ENCODE measurements at regions not wholly inside any gene's neighbourhood (a gene's known extent, or its start where the extent isn't known, plus 50 kb on each side); places are given as distances from the start of the nearest gene placed in this dataset.
A peak's percentile ranks its signal among the peaks of the same experiment; 100 is the strongest.

DNA sequence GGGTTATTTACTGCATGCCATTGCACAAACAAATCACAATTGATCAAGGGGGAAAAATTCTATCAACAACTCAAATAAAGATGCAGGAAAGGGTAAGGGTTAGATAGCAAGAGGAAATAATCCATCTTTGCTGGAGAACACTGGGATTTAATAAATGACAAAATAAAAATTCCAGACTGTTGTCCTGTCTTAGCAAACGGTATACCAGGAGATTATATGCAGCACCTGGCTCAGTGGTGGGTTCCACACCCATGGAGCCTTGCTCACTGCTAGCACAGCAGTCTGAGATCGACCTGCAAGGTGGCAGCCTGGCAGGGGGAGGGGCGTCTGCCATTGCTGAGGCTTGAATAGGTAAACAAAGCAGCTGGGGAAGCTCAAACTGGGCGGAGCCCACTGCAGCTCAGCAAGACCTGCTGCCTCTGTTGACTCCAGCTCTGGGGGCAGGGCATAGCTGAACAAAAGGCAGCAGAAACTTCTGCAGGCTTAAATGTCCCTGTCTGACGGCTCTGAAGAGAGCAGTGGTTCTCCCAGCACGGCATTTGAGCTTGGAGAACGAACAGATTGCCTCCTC, 296.5 kb upstream of the THSD7B start:
- peak; percentile 42 for DNase-seq (ENCODE audit: low spot score)

DNA sequence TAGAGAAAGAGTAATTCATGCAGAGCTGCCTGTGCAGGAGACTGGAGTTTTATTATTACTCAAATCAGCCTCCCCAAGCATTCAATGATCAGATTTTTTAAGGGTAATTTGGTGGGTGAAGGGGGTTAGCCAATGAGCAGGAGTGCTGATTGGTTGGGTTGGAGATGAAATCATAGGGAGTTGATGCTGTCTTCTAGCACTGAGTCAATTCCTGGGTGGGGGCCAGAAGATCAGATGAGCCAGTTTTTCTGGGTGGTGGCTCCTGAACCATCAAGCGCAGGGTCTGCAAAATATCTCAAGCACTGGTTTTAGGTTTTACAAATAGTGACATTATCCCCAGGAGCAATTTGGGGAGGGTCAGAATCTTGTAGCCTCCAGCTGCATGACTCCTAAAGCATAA, 312.8 kb upstream of the THSD7B start:
- DNase-seq (ENCODE audit: low spot score) = no peak

DNA sequence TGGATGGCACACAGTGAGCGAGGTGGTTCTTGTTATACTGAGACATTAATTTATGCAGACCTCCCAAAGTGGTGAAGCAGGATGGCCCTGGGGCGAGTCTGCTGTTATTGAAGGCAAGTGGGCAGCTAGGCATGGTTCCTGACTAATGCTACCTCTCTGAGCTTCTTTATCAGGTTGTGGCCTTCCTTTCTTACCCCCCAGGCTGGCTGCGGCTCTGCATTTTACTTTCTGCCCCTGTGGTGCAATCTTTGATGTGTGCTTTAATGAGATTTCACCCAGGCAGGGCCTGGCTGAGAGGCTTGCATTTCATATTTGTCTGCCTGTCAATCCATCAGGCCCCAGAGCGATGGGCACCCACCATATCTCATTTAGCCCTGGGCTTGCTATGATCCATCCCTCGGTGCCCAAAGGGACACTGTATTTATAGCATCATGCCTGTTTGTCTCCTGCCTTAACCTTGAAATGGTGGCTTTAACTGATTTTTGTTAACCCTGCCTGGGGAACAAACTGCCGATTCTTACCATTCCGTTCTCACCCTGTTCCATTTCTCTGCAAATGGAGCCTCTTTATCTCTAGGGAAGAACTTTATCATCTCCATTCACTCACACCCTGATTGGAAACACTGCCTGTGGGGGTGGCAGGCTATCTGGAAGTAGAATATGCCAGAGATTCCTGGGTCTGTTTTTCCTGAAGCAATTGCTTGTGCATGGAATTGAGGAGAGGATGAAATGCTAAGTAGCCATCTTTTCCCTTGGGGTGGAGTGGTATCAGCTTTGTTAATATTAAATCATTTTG, 316.2 kb upstream of the THSD7B start:
- DNase-seq (ENCODE audit: low spot score) = no peak

DNA sequence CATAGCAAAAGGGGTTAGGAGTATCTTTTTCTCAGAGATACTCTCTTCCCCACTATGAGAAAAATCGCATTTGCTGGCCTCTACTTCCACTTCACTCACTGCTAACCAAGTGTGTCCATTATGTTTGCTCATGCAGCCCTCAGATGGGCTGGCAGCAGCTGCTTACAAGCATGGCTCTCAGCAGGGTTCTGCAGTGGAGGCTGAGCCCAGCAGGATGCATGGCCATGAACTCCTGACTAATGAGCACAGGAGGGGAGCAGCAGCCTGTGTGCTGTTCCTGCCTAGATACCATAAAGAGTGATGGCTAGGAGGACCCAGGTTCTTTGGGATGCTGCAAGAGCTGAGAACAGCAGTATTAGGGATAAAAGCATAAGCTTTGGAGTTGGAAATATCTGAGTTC, 316.9 kb upstream of the THSD7B start:
- no peak for DNase-seq (ENCODE audit: low spot score)

DNA sequence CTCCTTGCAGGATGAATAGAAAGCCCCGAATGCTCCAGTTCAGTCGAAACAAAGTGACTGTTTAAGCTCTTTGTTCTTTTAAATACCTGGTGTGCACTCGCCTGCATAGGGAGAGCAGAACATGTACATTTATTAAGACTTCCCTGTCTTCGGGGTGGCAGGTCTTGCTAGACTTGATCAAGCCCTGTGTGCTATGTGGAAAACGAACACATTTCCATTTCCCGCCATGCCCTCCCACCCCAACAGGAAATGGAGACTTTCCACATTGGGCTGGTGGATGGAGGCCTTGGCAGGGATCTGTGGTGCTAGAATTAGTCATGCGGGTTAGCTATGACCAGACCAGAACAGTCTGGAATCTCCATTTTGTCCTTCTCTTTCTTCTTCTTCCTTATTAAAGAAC, 321.0 kb upstream of the THSD7B start:
- no peak for DNase-seq (ENCODE audit: low spot score)

DNA sequence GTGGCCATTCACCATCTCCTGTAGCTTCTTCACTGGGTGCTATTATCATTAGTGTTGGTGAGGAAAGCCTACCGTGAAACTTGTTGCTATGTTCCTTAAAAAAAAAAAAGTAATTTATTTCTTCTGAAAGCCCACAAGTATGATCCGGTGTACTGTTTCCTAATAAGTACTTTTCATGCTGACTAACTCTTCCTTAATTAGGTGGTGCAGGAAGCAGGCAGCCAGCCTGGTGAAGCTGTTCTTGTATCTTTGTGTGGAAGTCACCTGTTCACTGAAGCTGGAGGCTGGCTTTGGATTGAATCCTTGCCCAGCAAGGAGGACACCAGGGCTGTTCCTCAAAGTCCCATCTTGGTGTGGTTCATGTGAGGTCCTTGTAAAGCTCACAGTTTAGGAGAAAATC, 321.7 kb upstream of the THSD7B start:
- DNase-seq (ENCODE audit: low spot score) = no peak

DNA sequence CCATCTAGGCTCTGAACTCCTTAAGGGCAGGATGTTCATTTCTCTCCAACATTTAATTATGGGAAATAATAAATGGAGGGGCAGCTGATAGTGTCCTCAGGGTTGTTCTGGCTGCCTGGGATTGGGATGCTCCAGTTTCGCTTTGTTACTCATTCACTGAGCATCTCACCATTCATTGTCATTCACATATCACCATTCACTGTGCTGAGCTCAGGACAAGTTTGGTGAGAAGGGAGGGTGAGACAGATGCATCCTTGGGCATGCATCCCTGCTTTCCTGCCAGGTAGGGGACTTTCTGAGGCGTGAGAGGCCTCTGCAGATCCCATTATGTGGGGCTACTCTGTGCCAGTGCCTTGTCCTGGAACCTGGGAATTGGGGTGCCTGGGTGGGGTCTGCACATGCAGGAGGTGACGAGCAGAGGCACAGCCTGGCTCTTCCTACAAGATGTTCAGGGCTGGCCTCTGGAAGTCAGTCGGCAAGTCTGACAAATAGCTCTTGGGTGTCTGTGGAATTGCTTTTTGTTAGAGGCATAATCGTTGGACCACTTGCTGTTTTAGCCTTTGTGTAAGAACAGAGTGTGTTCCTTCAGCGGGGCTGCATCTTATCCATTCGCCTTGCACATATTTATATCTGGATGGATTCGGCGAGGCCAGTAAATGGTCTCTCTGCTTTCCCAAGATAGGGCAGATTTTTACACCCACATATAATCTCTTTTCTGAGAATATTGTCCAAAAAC, 323.2 kb upstream of the THSD7B start:
- no peak for DNase-seq (ENCODE audit: low spot score)

DNA sequence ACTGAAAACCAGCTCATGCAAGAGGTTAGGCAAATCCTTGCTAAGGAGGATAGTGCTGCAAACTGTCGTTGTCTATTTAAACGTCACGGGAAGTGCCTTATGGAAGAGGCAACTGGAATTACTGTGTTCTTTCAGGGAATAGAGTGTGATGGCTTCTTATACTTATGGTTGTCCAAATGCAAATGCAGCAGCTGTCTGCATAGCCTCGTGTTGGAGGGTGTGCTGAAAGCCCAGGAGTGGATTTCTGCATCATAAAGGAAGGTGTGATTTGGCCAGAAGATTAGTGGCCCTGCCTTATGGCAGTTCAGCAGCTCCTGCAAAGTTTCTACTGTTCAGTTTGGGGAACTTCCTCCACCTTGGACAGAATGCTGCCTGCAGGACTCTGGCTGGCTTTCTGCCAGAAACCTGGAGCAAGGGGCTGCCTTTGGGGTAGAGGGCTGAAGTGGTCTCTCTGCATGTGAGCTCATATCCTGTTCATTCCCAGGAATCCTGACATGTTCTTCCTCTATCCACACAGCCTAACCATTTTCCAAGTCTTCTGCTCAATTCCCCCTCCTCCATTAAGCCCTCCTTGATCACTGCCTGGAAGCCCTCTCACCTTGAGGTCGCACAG, 321.2 kb upstream of the CXCR4 start:
- no peak for DNase-seq (ENCODE audit: low spot score)

DNA sequence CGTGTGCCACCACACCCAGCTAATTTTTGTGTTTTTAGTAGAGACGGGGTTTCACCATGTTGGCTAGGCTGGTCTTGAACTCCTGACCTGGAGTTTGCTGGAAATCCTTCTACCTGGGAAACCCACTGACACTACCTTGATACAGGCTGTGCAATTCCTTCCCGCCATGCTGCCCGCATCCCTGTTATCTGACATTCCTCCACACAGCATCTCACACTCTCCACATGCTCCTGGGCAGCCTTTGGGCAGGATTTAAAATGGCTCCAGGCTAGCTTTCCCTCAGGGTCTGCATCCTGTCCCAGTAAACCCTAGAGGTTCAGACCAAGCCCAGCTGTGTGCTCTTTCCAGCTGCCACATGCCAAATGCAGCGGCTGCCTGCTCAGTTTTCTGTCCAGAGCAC, 319.5 kb upstream of the CXCR4 start:
- no peak for DNase-seq (ENCODE audit: low spot score)

DNA sequence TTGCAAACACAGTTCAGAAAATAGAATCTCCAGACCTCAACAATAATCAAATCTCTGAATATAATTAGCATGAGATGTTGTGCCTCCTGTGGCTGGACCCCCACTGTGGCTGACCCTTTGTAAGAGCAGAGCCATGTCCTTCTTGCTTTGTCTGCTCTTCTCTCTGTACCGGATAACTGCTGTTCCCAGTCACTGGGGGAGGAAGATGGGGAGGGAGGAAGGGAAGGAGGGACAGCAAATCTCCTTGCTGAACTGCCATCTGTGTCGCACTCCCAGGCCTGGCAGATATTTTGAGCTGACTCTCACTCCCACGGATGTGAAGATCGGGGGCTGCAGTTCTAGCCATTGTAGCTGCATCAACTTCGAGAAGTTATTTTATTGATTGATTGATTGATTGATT, 319.0 kb upstream of the CXCR4 start:
- DNase-seq (ENCODE audit: low spot score) = no peak

DNA sequence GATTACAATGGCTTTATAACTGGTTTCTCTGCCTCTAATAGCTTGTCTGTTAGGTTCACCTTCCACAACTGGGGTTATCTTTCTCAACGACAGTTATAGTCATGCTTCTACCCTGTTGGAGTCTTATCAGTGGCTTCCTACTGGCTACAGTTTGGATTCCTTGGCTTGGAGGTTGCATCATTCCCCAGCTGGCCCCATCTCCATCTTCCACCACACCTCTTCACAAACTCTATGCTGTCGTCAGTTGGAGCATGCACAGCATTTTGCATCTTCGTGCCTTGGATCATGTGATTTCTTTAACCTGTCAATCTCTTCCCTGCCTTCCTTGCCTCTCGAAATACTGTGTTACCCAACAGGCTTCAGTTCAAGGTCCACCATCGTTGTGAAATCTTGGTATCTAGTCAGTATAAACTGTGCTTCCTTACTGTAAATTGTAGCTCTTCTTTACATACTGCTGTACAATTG, 316.3 kb upstream of the CXCR4 start:
- DNase-seq (ENCODE audit: low spot score) = no peak

DNA sequence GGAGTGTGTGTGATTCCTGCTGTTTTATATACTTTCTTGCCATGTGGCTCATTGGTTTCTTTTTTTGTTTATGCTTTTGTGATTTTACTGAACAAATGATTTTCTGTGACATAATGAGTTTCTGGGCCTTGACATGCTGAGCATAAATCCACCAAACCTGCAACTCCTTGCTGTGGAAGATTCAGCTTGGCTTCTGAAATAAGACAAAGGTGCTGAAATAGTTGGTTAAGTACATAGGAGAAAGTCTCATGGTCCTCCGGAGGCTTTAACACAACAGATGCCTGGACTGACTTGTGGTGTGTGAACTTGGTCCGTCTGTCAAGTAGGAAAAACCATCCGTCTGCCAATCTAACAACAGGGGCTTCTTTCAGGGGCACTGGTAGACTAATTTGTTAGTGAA, 315.3 kb upstream of the CXCR4 start:
- DNase-seq (ENCODE audit: low spot score) = no peak

DNA sequence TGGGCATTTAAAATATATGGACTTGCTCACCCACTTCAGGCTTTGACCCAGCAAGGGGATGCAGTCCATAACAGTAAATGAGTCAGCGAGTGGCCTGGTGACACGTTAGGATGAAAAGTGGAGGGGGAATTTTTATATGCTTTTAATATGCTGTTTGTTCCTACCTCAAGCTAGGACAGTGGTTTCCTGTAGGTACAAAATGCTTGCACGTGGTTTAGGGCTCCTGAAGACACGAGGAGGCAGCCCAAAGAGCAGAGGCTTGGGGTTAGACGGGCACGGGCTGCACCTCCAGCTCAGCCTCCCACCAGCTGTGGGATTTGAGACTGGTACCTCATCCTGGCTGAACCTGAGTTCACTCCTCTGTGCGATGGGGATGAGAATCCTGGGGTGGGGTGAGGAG, 306.2 kb upstream of the CXCR4 start:
- DNase-seq (ENCODE audit: low spot score) = no peak

DNA sequence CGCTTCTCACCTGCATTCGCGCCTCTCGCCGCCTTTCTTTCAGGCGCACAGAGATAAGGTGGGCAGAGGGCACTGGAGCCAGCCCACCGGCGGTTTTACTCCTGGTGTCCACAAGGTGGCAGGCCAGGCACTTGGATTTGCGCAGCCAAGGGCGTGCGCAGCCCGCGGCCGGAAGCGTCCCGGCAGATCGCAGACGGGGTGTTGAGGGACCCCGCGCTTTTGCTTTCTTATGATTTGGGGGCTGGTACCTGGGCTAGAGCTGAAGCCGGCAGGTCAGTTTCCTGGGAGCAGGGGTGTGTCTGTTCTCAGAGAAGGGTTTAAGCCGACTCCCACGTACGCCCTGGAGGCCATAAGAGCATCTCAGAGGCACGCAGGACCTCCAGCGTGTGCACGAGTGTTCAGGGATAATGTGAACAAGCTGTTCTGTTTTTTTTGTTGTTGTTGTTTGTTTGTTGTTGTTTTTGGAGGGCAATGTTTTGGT, 305.6 kb upstream of the CXCR4 start:
- DNase-seq (ENCODE audit: low spot score) = peak; percentile 66

DNA sequence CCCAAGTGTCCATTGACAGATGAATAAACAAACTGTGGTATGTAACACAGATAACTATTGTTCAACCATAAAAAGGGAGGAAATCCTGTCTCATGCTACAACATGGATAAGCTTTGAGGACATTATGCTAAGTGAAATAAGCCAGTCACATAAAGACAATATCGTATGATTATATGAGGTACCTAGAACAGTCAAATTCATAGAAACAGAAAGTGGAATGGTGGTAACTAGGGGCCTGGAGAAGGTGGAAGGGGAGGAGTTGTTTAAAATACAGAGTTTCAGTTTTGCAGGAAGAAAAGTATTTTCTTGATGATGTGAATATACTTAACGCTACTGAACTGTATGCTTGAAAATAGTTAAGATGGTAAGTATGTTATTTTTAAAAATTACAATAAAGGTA, 304.6 kb upstream of the CXCR4 start:
- DNase-seq (ENCODE audit: low spot score) = no peak

DNA sequence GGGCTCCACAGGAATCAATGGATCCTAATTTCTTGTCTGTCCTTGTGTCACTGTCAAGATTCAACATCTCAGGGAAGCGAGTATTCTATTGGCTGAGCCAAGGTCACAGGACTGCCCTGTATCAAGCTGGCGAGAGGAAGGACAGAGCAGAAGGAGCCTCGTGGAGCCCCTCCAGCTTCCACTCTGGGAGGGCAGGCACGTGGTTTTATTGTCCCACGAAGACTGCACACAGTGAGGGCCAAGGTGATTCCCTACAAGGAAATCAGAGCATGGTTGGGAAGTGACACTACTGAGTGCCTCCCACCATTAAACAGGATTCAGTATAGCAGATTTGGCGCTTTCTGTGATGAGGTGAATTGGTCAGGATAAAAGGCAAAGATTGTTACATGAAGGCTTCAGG, 302.4 kb upstream of the CXCR4 start:
- no peak for DNase-seq (ENCODE audit: low spot score)

DNA sequence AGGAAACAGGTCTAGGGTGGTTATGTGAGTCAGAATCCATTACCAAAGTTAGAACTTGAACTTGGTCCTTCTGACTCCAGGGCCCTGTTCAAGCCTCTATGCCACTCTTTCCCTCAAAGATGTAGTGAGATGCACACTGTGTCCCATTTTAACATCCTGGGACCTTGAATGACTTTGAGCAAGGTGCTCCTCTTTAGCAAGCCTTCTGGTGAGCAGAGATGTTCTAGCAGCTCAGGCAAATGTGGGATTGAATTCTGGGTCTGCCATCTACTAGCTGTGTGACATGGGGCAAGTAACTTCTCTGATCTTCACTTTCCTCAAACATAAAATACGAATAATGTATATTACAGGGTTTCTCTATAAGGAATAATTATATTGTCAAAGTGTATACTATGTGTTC, 294.0 kb upstream of the CXCR4 start:
- no peak for DNase-seq (ENCODE audit: low spot score)

DNA sequence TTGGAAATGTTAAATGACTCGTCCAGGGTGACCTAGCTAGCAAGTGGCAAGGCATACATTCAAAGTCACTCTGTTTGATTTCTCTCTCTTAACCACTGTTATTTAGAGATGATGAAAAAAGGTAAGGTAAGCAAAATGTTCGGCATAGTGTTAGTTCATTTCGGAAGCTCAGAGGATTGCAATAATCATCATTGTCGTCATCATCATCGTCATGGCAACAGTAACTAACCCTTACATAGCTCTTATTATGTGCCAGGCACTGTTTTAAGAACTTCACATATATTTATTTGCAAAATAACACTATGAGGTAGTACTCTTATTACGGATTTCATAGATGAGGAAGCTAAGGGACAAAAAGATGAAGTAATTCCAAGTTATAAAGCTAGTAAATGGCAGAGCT, 292.7 kb upstream of the CXCR4 start:
- no peak for DNase-seq (ENCODE audit: low spot score)

DNA sequence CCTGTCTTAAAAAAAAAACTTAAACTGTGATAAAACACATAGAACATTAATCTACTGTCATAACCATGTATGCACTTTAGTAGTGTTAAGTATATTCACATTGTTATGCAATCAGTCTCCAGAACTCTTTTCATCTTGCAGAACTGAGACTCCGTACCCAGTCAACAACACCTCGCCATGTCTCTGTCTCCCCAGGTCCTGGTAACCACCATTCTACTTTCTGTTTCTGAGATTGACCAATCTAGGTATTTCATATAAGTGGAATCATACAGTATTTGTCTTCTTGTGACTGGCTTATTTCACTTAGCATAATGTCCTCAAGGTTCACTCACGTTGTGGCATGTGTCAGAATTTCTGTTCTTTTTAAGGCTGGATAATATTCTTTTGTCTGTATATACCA, 290.8 kb upstream of the CXCR4 start:
- DNase-seq (ENCODE audit: low spot score) = no peak

DNA sequence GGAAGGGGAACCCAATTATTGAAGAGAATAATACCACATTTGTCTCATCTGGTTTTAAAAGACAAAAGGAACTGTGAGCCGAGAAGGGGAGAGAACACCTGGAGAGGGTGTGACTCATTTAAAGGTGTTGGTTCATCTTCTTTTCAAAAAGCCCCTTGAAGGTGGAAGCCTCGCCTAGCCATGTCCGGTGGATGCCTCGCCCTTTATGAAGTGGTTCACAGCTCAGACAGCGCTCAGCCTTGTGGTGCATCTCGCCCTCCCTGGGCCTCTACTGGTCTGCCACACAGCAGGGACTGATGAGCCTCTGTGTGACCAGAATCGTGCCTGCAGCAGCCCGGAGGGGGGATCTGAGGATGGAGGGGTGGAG, 290.0 kb upstream of the CXCR4 start:
- DNase-seq (ENCODE audit: low spot score) = no peak

DNA sequence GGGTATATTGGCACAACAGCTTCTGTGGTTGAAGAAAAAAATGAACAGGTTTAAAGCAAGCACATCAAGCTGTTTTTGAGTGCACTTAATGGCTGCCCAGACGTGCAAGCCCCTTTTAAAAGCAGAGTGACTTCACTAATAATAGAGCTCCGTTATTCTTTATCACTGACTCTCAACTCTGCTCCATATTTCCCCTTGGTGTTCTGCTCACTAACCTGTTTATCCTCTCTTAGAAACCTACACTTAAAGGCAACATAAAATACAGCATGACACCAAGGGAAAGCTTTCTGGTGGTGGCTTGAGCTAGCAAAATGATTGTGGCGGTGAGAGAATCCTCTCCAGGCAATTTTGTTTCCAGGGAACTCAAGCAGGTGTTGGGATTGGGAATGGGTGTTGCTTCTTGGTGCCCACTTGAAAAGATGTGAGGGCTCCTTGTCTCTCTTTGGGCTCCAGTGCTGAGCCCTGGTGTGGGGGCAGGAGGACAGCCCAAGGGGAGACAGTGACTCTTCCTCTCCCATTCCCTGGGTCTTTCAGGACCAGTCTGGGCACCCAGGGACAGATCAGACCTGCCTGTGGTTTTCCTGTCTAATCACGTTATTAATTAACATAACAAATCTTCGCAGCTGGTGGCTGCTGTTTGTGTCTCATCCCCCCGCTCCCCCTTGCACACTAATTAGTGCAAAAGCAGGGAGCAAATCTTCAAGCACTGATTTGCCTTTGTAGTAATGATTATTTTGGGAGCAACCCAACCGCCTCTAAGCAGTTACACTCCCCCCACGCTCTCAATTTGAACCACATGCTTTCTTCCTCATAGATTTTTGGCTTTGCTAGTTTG, 289.4 kb upstream of the CXCR4 start:
- DNase-seq (ENCODE audit: low spot score) = no peak

DNA sequence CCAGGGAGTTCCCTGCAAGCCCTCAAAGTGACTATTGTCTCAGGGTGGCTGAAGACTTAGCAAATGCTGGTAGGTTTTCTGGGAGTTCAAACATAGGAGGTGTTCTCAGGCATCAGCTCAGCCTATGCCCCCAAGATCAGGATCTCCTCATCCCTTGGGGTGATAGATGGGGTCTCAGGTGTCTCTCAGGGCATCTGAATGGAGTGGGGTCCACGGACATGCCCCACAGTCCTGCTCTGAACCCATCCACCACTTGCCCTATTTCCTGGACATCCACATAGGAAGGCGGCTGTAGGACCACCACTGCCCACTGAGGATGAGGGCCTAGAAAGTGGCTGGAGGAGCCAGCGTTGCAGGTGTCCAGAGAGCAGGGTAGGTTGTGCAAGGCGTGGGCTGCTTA, 287.0 kb upstream of the CXCR4 start:
- no peak for DNase-seq (ENCODE audit: low spot score)

All from ureter (tissue), 1 donor.